ENCODE measurements at regions not wholly inside any gene's neighbourhood (a gene's known extent, or its start where the extent isn't known, plus 50 kb on each side); places are given as distances from the start of the nearest gene placed in this dataset.
A peak's percentile ranks its signal among the peaks of the same experiment; 100 is the strongest.

GRCh38 chr3:90032980-90033641 lies 925.7 kb downstream of the EPHA3 start:
- DNase-seq (ENCODE audit: low read depth in 1 of 2, low spot score in 2 of 2) (no peak), FAIRE-seq (no peak)
- no peak overlapping the region for H3K56ac ChIP-seq (replicated peaks; ENCODE audit: insufficient read length, low read depth, low read length)
- no peaks in the 10 kb centered on the region for H3K23me2 ChIP-seq (ENCODE audit: low read depth, low read length)
- H3K4me1 ChIP-seq (replicated peaks in 1 of 4; ENCODE audit: control insufficient read depth in 3 of 4, insufficient read depth in 4 of 4, low read length in 3 of 4): peaks cover 0 to 14% (median 6%) of the 10 kb centered on the region in 4 experiments; a peak in 5 of 7 replicates
- H4K5ac ChIP-seq (ENCODE audit: insufficient read length, low read depth, low read length): no peak overlapping the region
- no peaks in the 10 kb centered on the region for H3K79me1 ChIP-seq (ENCODE audit: low read depth, low read length)
- H2AFZ ChIP-seq (ENCODE audit: low read length): peak overlapping the region; percentile 74
- H3K9me3 ChIP-seq (ENCODE audit: insufficient read depth in 2 of 2, low read depth in 1 of 2, low read length in 1 of 2): no peaks in the 10 kb centered on the region
- H4K20me1 ChIP-seq (replicated peaks in 1 of 2; ENCODE audit: control insufficient read depth in 1 of 2, insufficient read depth in 2 of 2, low read length in 2 of 2): no peaks in the 10 kb centered on the region
- H2BK5ac ChIP-seq (ENCODE audit: low read depth, low read length): no peak overlapping the region
- H3K27me3 ChIP-seq (replicated peaks in 1 of 4; ENCODE audit: control insufficient read depth in 3 of 4, extremely low read depth in 1 of 4, insufficient read depth in 3 of 4, low read length in 3 of 4): no peaks in the 10 kb centered on the region
- H3K23ac ChIP-seq (ENCODE audit: insufficient read length): no peak overlapping the region
- no peak overlapping the region for H2AK5ac ChIP-seq (ENCODE audit: low read depth, low read length)
- no peak overlapping the region for H3K14ac ChIP-seq (ENCODE audit: insufficient read length)
- H3K36me3 ChIP-seq (ENCODE audit: control insufficient read depth in 2 of 4, insufficient read depth in 4 of 4, low read length in 3 of 4): no peaks in the 10 kb centered on the region
- H3K9ac ChIP-seq (replicated peaks in 1 of 4; ENCODE audit: extremely low read depth in 1 of 4, low read depth in 3 of 4, low read length in 3 of 4): no peak overlapping the region
- no peak overlapping the region for H3K4ac ChIP-seq (replicated peaks; ENCODE audit: insufficient read length, low read depth, low read length)
- no peak overlapping the region for H4K91ac ChIP-seq (replicated peaks; ENCODE audit: insufficient read length, low read length)
- H4K8ac ChIP-seq (ENCODE audit: extremely low read depth, insufficient read depth, low read length): no peak overlapping the region
- H3K4me3 ChIP-seq (ENCODE audit: extremely low read depth in 1 of 4, insufficient read depth in 2 of 4, low read depth in 3 of 4, low read length in 4 of 4): no peak overlapping the region
- WGBS, 2 experiments (ENCODE audit: extremely low coverage in 1 of 2, insufficient coverage in 1 of 2, insufficient read length in 1 of 2, insufficient replicate concordance in 2 of 2, low coverage in 1 of 2, low lambda C conversion rate in 2 of 2, missing lambda C conversion rate in 1 of 2): 82% methylated on average over 6 of the region's 6 CpGs; no CpG with 5 or more reads in 1 of the 2 experiments
- no peak overlapping the region for H3K27ac ChIP-seq (ENCODE audit: low read depth, low read length)
- no peaks in the 10 kb centered on the region for H3K79me2 ChIP-seq (ENCODE audit: control insufficient read depth in 1 of 2, insufficient read depth in 2 of 2, low read length in 2 of 2)
- H2BK20ac ChIP-seq (ENCODE audit: low read length): peak overlapping the region; percentile 43; the same call in 1 of the 2 replicates
- CTCF ChIA-PET (ENCODE audit: partially characterized antibody): interaction anchor here (1.1 kb wide), 1 partner anchor 59 kb away, joined by 3 read pairs; no protein-coding TSS in a partner anchor
- POLR2A ChIA-PET (ENCODE audit: partially characterized antibody): no interaction called here
- H3K18ac ChIP-seq (ENCODE audit: extremely low read depth, low read length): 0 out of 2 replicates have a peak overlapping the region, but pooled peaks have one; percentile 38
- H3K4me2 ChIP-seq (ENCODE audit: insufficient read depth in 1 of 2, low read depth in 2 of 2, low read length in 2 of 2): no peak overlapping the region; a peak in 1 of 4 replicates
- no peak overlapping the region for H2BK120ac ChIP-seq (replicated peaks; ENCODE audit: low read depth, low read length)
- no peak overlapping the region for H2BK15ac ChIP-seq (ENCODE audit: low read length)
- H2BK12ac ChIP-seq (ENCODE audit: low read depth, low read length): no peak overlapping the region
- TF ChIP-seq EP300 (IDR thresholded peaks at IDR 0.05; ENCODE audit: borderline replicate concordance in 1 of 2, low read depth in 2 of 2, low read length in 2 of 2) (no peak), HDAC6 (IDR thresholded peaks at IDR 0.05; ENCODE audit: low read depth, low read length) (no peak), GABPA (IDR thresholded peaks at IDR 0.05; ENCODE audit: borderline replicate concordance, insufficient read depth, low read length) (no peak), CREB1 (IDR thresholded peaks at IDR 0.05) (no peak), CBX5 (IDR thresholded peaks at IDR 0.05; ENCODE audit: low read depth, low read length) (no peak), MAFK (IDR thresholded peaks at IDR 0.05; ENCODE audit: low read depth, low read length) (no peak), SIN3A (conservative IDR thresholded peaks at IDR 0.05 in 1 of 2, IDR thresholded peaks at IDR 0.05 in 1 of 2; ENCODE audit: low read depth in 1 of 2, low read length in 2 of 2) (no peak), RFX5 (IDR thresholded peaks at IDR 0.05; ENCODE audit: borderline replicate concordance, low read depth, low read length) (no peak), GTF2F1 (IDR thresholded peaks at IDR 0.05; ENCODE audit: borderline replicate concordance, low read depth, low read length) (no peak), CEBPB (IDR thresholded peaks at IDR 0.05; ENCODE audit: low read depth, low read length) (no peak), SP4 (IDR thresholded peaks at IDR 0.05; ENCODE audit: low read length) (no peak), PHF8 (conservative IDR thresholded peaks at IDR 0.05; ENCODE audit: low read depth, low read length) (no peak), NRF1 (IDR thresholded peaks at IDR 0.05; ENCODE audit: low read depth, low read length) (no peak)

Data from H1 (cell line).